ENCODE measurements at regions not wholly inside any gene's neighbourhood (a gene's known extent, or its start where the extent isn't known, plus 50 kb on each side); places are given as distances from the start of the nearest gene placed in this dataset.
A peak's percentile ranks its signal among the peaks of the same experiment; 100 is the strongest.

DNA sequence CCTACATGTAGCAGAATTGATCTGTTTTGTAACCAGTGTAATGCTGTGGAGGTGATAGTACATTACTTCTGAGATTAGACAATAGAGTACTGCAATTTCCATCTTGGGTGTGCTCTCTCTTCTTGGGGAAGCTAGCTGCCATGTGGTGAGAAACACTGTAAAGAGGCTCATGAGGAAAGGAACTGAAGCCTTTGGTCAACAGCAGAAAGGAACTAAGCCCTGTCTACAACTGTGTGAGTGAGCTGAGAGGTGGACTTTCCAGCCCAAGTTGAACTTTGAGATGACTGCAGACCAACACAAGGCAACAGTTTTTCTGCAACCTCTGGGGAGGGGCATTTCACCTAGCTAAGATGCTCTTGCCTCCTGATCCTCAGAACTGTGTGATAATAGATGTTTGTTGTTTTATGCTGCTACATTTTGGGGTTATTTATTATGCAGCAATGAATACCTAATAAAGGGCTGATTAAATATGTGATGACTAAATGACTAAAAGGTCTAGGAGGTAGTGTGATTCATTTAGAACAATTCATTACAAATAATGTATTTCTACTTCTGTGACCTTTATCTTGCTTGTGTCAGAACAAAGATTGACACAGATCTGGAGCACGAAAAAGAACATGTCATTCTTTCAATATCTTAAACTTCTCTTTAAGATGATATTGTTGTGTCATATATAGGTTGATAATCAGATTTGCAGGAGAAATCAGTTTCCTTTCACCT is 121.6 kb upstream of the THRB start:
- ATAC-seq (no peak), DNase-seq (ENCODE audit: low spot score in 2 of 2) (no peak)
- no peaks in the 10 kb centered on the region for H3K9me3 Mint-ChIP-seq
- H3K4me3 Mint-ChIP-seq: no peak overlapping the region
- H3K36me3 Mint-ChIP-seq: no peaks in the 10 kb centered on the region
- H3K27ac Mint-ChIP-seq: no peak overlapping the region
- H3K4me1 Mint-ChIP-seq: no peaks in the 10 kb centered on the region

DNA sequence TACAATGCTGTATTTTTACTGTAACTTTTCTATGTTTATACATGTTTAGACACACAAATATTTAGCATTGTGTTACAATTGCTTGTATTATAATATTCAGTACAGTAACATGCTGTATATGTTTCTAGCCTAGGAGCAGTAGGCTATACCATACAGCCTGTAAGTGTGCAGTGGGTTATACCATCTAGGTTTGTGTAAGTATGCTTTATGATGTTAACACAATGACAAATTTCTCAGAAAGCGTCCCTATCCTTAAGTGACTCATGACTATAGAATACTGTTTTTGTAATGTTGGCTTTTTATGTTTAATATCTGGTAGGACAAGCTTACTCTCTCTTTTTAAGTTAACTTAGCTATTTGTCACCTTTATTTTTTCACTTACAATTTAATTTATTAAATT is 127.5 kb upstream of the THRB start:
- H3K4me1 Mint-ChIP-seq: no peaks in the 10 kb centered on the region
- H3K9me3 Mint-ChIP-seq: peaks cover 2% of the 10 kb centered on the region
- DNase-seq (ENCODE audit: low spot score in 2 of 2) (no peak), ATAC-seq (no peak)
- no peaks in the 10 kb centered on the region for H3K36me3 Mint-ChIP-seq
- no peak overlapping the region for H3K27ac Mint-ChIP-seq
- H3K4me3 Mint-ChIP-seq: no peak overlapping the region

DNA sequence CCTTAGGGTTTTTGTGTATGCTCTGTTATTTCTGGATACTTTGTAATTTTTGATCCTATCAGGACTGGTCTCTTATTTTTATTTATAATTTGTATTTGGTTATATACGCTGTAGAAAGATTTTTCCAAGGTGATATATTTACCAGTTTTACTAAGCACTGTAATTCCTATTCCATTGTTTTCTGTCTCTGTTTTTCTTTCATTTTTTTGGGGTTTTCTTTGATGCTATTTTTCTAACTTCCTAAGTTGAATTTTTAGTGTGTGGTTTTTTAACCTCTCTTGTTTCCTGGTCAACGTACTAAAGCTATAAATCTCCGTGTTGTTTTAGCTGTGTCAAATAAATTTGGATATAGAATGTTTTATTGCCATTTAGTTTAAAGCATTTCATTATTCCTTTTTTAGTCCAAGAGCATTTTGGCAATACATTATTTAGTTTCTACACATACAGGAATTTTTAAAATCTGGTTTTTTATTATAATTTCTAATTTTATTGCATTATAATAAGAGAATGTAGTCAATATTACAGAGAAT is 128.1 kb upstream of the THRB start:
- H3K27ac Mint-ChIP-seq: no peak overlapping the region
- ATAC-seq (no peak), DNase-seq (ENCODE audit: low spot score in 2 of 2) (no peak)
- H3K4me3 Mint-ChIP-seq: no peak overlapping the region
- H3K36me3 Mint-ChIP-seq: no peaks in the 10 kb centered on the region
- H3K9me3 Mint-ChIP-seq: peaks cover 2% of the 10 kb centered on the region
- H3K4me1 Mint-ChIP-seq: no peaks in the 10 kb centered on the region

- no peaks in the 10 kb centered on the region for H3K36me3 Mint-ChIP-seq
- H3K4me3 Mint-ChIP-seq: no peak overlapping the region
- DNase-seq (ENCODE audit: low spot score in 2 of 2): no peak
- peaks cover 2% of the 10 kb centered on the region for H3K9me3 Mint-ChIP-seq
- no peak for ATAC-seq
- no peak overlapping the region for H3K27ac Mint-ChIP-seq
- no peaks in the 10 kb centered on the region for H3K4me1 Mint-ChIP-seq
These were observed 129.0 kb upstream of the THRB start for GRCh38 chr3:24623657-24624056.

DNA sequence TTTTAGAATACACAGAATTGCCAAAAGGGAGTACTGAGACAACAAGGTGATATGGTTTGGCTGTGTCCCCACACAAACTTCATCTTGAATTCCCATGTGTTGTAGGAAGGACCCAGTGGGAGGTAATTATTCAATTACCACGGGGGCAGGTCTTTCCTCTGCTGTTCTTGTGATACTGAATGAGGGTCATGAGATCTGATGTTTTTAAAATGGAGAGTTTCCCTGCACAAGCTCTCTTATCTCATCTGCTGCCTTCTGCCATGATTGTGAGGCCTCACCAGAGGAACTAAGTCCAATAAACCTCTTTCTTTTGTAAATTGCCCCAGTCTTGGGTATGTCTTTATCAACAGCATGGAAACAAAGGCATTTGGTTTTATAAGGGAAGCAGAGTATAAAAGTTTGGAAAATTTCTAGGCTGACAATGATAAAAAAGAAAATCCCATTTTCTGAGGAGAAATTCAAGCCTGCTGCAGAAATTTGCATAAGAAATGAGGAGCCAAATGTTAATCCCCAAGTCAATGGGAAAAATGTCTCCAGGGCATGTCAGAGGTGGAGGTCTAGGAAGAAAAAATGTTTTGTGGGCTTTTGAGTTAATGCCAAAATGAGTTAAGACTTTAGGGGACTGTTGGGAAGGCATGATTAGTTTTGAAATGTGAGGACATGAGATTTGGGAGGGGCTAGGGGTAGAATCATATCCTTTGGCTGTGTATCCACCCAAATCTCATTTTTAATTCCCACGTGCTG is 130.5 kb upstream of the THRB start:
- Mint-ChIP-seq H3K4me3 (no peak overlapping the region), H3K36me3 (no peaks in the 10 kb centered on the region), H3K27ac (no peak overlapping the region), H3K4me1 (no peaks in the 10 kb centered on the region), H3K9me3 (peaks cover 2% of the 10 kb centered on the region)
- no peak for ATAC-seq
- no peak for DNase-seq (ENCODE audit: low spot score in 2 of 2)

- DNase-seq (ENCODE audit: low spot score in 2 of 2) (no peak), ATAC-seq (no peak)
- H3K9me3 Mint-ChIP-seq: no peaks in the 10 kb centered on the region
These were observed 134.0 kb upstream of the THRB start for GRCh38 chr3:24628523-24629258.

DNA sequence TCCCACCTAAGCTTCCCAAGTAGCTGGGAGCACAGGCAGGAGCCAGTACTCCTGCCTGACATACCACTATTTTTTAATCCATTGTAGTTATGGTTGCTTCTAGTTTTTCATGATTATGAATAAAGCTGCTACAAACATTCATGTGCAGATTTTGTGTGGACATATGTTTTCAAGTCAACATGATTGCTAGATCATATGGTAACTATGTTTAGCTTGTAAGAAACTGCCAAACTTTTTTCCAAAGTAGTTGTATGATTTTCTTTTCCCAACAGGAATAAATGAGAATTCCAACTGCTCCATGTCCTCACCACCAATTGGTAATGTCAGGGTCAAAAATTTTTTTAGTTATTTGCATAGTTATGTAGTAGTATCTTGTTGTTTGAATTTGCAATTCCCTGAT is 136.8 kb upstream of the THRB start:
- H3K4me1 Mint-ChIP-seq: no peaks in the 10 kb centered on the region
- ATAC-seq: no peak
- no peak overlapping the region for H3K4me3 Mint-ChIP-seq
- H3K36me3 Mint-ChIP-seq: no peaks in the 10 kb centered on the region
- no peak for DNase-seq (ENCODE audit: low spot score in 2 of 2)
- H3K27ac Mint-ChIP-seq: no peak overlapping the region
- H3K9me3 Mint-ChIP-seq: peaks cover 8% of the 10 kb centered on the region

More at GRCh38 chr3:24628523-24629258, 134.0 kb upstream of the THRB start:
- H3K36me3 Mint-ChIP-seq: no peaks in the 10 kb centered on the region
- no peak overlapping the region for H3K27ac Mint-ChIP-seq
- no peak overlapping the region for H3K4me3 Mint-ChIP-seq
- H3K4me1 Mint-ChIP-seq: no peaks in the 10 kb centered on the region

GRCh38 chr3:24639061-24639460 is 144.4 kb upstream of the THRB start:
- Mint-ChIP-seq H3K36me3 (no peaks in the 10 kb centered on the region), H3K27ac (no peak overlapping the region)

DNA sequence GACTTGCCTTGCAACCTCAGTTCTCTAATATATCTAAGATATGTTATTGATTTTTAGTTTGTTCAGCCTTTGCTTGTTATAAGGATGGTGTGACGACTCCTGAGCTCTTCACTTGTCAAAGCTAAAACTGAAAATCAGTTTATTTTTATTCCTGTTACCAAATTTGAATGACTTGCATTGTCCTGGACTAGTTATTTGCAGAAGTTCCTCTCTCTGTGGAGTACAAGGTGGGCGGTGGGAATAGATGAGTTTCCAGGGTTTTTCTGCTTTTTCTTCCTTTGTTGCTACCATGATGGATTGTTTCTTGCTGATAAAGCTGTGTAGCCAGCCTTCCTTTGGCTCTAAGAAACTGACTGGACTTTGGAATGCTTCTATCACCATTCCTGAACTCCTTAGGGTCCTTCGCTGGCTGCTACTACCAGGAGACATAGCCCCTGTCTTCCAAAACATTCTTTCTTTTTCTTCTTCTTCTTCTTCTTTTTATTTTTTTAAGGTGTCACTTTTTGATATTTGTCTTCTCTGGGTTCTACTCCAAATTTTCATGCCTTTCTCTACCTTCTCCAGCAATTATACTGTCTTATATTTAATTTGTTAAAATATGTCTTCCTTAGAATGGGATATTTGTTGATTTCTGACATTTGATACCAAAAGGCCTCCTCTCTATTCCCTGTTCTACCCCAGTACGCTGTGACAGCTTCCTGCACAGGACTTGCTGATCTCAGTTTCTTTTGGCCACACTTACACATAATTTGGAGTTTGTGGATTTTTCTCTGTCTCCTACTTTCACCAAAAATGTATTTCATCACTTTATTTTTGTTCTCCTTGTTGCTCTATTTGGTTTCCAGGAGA is 145.1 kb upstream of the THRB start:
- no peak overlapping the region for H3K27ac Mint-ChIP-seq
- no peaks in the 10 kb centered on the region for H3K4me1 Mint-ChIP-seq
- no peaks in the 10 kb centered on the region for H3K36me3 Mint-ChIP-seq
- peaks cover 28% of the 10 kb centered on the region for H3K9me3 Mint-ChIP-seq
- ATAC-seq: no peak
- no peak overlapping the region for H3K4me3 Mint-ChIP-seq
- no peak for DNase-seq (ENCODE audit: low spot score in 2 of 2)

More at GRCh38 chr3:24639061-24639460, 144.4 kb upstream of the THRB start:
- H3K4me3 Mint-ChIP-seq: no peak overlapping the region
- peaks cover 25% of the 10 kb centered on the region for H3K9me3 Mint-ChIP-seq
- ATAC-seq (no peak), DNase-seq (ENCODE audit: low spot score in 2 of 2) (no peak)
- no peaks in the 10 kb centered on the region for H3K4me1 Mint-ChIP-seq

GRCh38 chr3:24640330-24640877 is 145.8 kb upstream of the THRB start:
- DNase-seq (ENCODE audit: low spot score in 2 of 2): no peak
- no peaks in the 10 kb centered on the region for H3K4me1 Mint-ChIP-seq
- ATAC-seq: no peak
- H3K27ac Mint-ChIP-seq: no peak overlapping the region
- H3K4me3 Mint-ChIP-seq: no peak overlapping the region
- H3K9me3 Mint-ChIP-seq: peaks cover 26% of the 10 kb centered on the region
- no peaks in the 10 kb centered on the region for H3K36me3 Mint-ChIP-seq

GRCh38 chr3:24641628-24642027 is 147.0 kb upstream of the THRB start:
- no peaks in the 10 kb centered on the region for H3K4me1 Mint-ChIP-seq
- H3K4me3 Mint-ChIP-seq: no peak overlapping the region
- H3K27ac Mint-ChIP-seq: no peak overlapping the region
- no peak for ATAC-seq
- no peak for DNase-seq (ENCODE audit: low spot score in 2 of 2)
- H3K9me3 Mint-ChIP-seq: peaks cover 22% of the 10 kb centered on the region
- no peaks in the 10 kb centered on the region for H3K36me3 Mint-ChIP-seq

- Mint-ChIP-seq H3K9me3 (peaks cover 6% of the 10 kb centered on the region), H3K36me3 (no peaks in the 10 kb centered on the region), H3K27ac (no peak overlapping the region), H3K4me3 (no peak overlapping the region), H3K4me1 (no peaks in the 10 kb centered on the region)
- ATAC-seq (peak; percentile 21), DNase-seq (ENCODE audit: low spot score in 2 of 2) (no peak)
These were observed 150.4 kb upstream of the THRB start for GRCh38 chr3:24645047-24645446.

GRCh38 chr3:24646790-24647189 is 152.1 kb upstream of the THRB start:
- Mint-ChIP-seq H3K9me3 (peaks cover 5% of the 10 kb centered on the region), H3K36me3 (no peaks in the 10 kb centered on the region), H3K4me1 (no peaks in the 10 kb centered on the region), H3K27ac (no peak overlapping the region), H3K4me3 (no peak overlapping the region)
- ATAC-seq (no peak), DNase-seq (ENCODE audit: low spot score in 2 of 2) (no peak)

DNA sequence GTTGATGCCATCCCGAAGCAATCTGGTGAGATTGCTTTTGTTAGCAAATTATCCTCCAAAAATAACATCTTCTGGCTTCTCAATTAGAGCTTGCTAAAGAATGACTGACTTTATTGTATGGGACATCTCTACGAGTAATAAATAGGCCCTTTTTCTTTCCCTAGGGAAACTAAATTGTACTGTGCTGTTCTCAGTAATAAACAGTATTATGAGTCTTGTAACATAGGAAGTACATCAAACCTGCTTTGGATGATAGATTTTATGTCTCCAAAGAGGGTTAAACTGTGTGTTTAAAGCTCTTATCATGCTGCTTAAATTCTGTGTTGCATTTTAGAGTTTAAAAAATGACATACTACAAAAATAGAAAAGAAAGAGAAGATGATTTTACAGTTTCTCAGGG is 153.4 kb upstream of the THRB start:
- ATAC-seq (no peak), DNase-seq (ENCODE audit: low spot score in 2 of 2) (no peak)
- Mint-ChIP-seq H3K36me3 (no peaks in the 10 kb centered on the region), H3K4me3 (no peak overlapping the region), H3K9me3 (peaks cover 7% of the 10 kb centered on the region), H3K27ac (no peak overlapping the region), H3K4me1 (no peaks in the 10 kb centered on the region)

All from stimulated activated effector memory CD8-positive, alpha-beta T cell treated with anti-CD3 and anti-CD28 coated beads, Interleukin-12 subunit alpha, Interleukin-12 subunit beta, amount 100 ng/mL, for 72 hours (primary cell).